Keratinocyte (primary cell): ENCODE measurements at regions not wholly inside any gene's neighbourhood (a gene's known extent, or its start where the extent isn't known, plus 50 kb on each side); places are given as distances from the start of the nearest gene placed in this dataset.

Experiments used
- DNase-seq: peaks from one replicate; pipeline ENCODE4 v3.0.0-alpha.2; 2011; ENCODE audit warnings: low read depth, missing footprints, low spot score
- FAIRE-seq: peaks from 2 replicates; lab custom pipeline; 2011; peaks lifted over from hg19 to GRCh38; lab: Jason Lieb, UNC
- H2AFZ ChIP-seq: 2 replicates; pipeline ENCODE4 v1.6.0; 2012; ENCODE audit warnings: low read length, control low read depth, inconsistent platforms; ENCODE audit not compliant: control insufficient read depth
- H3K27ac ChIP-seq: 2 replicates; pipeline ENCODE4 v1.5.1; 2011; ENCODE audit warnings: low read length; ENCODE audit not compliant: control insufficient read depth, insufficient read depth
- H3K27me3 ChIP-seq: 3 replicates; pipeline ENCODE4 v1.6.0; 2011; ENCODE audit warnings: low read length; ENCODE audit not compliant: control insufficient read depth, insufficient read depth; ENCODE audit errors: extremely low read depth
- H3K36me3 ChIP-seq, 2 experiments: 2 replicates in 1 of 2; 3 replicates in 1 of 2; pipeline ENCODE4 v1.5.1; 2011; ENCODE audit warnings: low read length in 2 of 2, mild to moderate bottlenecking in 1 of 2; ENCODE audit not compliant: control insufficient read depth in 2 of 2, insufficient read depth in 2 of 2; ENCODE audit errors: extremely low read depth in 1 of 2
- H3K4me1 ChIP-seq: 3 replicates; pipeline ENCODE4 v1.5.1; 2011; ENCODE audit warnings: low read length; ENCODE audit not compliant: control insufficient read depth, insufficient read depth; ENCODE audit errors: extremely low read depth
- H3K4me2 ChIP-seq: 3 replicates; pipeline ENCODE4 v1.6.0; 2011; ENCODE audit warnings: low read depth, low read length; ENCODE audit not compliant: control insufficient read depth, insufficient read depth; ENCODE audit errors: extremely low read depth
- H3K4me3 ChIP-seq, 3 experiments: fragments of 200-600 bp in 1 of 3; sonication (generic) in 1 of 3; 2 replicates in 2 of 3; 3 replicates in 1 of 3; pipeline ENCODE4 v1.5.1; 2011 to 2016; ENCODE audit warnings: low read length in 3 of 3, mild to moderate bottlenecking in 3 of 3, control low read depth in 2 of 3, inconsistent platforms in 1 of 3, low read depth in 1 of 3, mixed read lengths in 1 of 3, mixed run types in 1 of 3, moderate library complexity in 1 of 3; ENCODE audit not compliant: control insufficient read depth in 2 of 3, insufficient read depth in 2 of 3; ENCODE audit errors: extremely low read depth in 1 of 3
- H3K79me2 ChIP-seq: 2 replicates; pipeline ENCODE4 v1.6.0; 2012; ENCODE audit warnings: low read length; ENCODE audit not compliant: control insufficient read depth, insufficient read depth
- H3K9ac ChIP-seq: 3 replicates; pipeline ENCODE4 v1.6.0; 2011; ENCODE audit warnings: low read length; ENCODE audit not compliant: control insufficient read depth, insufficient read depth; ENCODE audit errors: extremely low read depth
- H3K9me1 ChIP-seq: 3 replicates; pipeline ENCODE4 v1.6.0; 2011; ENCODE audit warnings: low read length; ENCODE audit not compliant: control insufficient read depth, insufficient read depth; ENCODE audit errors: extremely low read depth
- H3K9me3 ChIP-seq: 2 replicates; pipeline ENCODE4 v1.5.1; 2012; ENCODE audit warnings: low read depth, low read length; ENCODE audit not compliant: control insufficient read depth
- H4K20me1 ChIP-seq: 3 replicates; pipeline ENCODE4 v1.6.0; 2011; ENCODE audit warnings: low read length; ENCODE audit not compliant: control insufficient read depth, insufficient read depth; ENCODE audit errors: extremely low read depth
- EZH2 ChIP-seq: IDR thresholded peaks from one replicate; pipeline ENCODE4 v1.6.1; 2012; ENCODE audit warnings: inconsistent platforms, mild to moderate bottlenecking, low read length, moderate library complexity
- dilution Hi-C: fragments of 300-500 bp; cut with MboI; formaldehyde crosslinking; loops from one replicate; pipeline ENCODE4 v1.7.0; 2020; ENCODE audit warnings: low sequenced_read_pairs; ENCODE audit not compliant: extremely low pct_ligation_motif_present
- TF ChIP-seq, protein P1 (sequence below), 3 experiments: IDR thresholded peaks in 1 of 3; conservative IDR thresholded peaks in 1 of 3; optimal IDR thresholded peaks in 1 of 3; 2 replicates in 2 of 3; 3 replicates in 1 of 3; pipeline versions ENCODE3 to v1.5.1; 2011; ENCODE audit warnings: low read length in 3 of 3, mild to moderate bottlenecking in 3 of 3, moderate library complexity in 2 of 3, control low read depth in 1 of 3, inconsistent platforms in 1 of 3; ENCODE audit not compliant: insufficient read depth in 2 of 3; ENCODE audit errors: extremely low read depth in 1 of 3

- Histone ChIP-seq H3K9me3 (no peaks in the 10 kb centered on the region), H3K36me3 (no peaks in the 10 kb centered on the region), H3K4me1 (no peaks in the 10 kb centered on the region), H3K4me3 (no peak overlapping the region), H2AFZ (no peak overlapping the region), H3K27ac (no peak overlapping the region), H4K20me1 (no peaks in the 10 kb centered on the region), H3K27me3 (no peaks in the 10 kb centered on the region), H3K9ac (no peak overlapping the region), H3K9me1 (no peaks in the 10 kb centered on the region), H3K4me2 (no peak overlapping the region), H3K79me2 (no peaks in the 10 kb centered on the region)
- FAIRE-seq (no peak), DNase-seq (no peak)
- dilution Hi-C loops: no loop called here
- TF ChIP-seq, protein P1, sequence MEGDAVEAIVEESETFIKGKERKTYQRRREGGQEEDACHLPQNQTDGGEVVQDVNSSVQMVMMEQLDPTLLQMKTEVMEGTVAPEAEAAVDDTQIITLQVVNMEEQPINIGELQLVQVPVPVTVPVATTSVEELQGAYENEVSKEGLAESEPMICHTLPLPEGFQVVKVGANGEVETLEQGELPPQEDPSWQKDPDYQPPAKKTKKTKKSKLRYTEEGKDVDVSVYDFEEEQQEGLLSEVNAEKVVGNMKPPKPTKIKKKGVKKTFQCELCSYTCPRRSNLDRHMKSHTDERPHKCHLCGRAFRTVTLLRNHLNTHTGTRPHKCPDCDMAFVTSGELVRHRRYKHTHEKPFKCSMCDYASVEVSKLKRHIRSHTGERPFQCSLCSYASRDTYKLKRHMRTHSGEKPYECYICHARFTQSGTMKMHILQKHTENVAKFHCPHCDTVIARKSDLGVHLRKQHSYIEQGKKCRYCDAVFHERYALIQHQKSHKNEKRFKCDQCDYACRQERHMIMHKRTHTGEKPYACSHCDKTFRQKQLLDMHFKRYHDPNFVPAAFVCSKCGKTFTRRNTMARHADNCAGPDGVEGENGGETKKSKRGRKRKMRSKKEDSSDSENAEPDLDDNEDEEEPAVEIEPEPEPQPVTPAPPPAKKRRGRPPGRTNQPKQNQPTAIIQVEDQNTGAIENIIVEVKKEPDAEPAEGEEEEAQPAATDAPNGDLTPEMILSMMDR (optimal IDR thresholded peaks at IDR 0.05 in 1 of 3, IDR thresholded peaks at IDR 0.05 in 1 of 3, conservative IDR thresholded peaks at IDR 0.05 in 1 of 3; ENCODE audit: extremely low read depth in 1 of 3, insufficient read depth in 2 of 3, low read length in 3 of 3): no peak
- TF ChIP-seq EZH2: no peak
Measured at GRCh38 chr11:87779276-87780067, 395.8 kb downstream of the RAB38 start.

DNA sequence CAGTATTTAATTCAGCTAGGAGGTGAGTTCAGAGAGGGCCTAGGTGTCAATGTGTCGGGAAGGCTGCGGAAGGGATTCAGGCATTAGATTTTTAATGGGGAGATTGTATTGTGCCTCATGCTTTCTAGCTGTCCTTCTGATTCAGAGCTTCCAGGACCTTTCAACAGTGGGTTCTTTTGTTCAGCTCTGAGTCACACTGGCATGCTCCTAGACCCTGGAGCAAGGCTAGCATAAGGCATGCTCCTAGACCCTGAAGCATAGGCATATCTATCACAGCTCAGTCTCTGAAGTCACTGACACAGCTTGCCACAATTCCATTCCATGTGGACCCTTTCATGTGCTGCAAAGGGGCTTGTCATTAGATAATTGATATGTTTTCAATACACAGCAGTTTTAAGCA lies 396.9 kb downstream of the RAB38 start:
- H3K9ac ChIP-seq: no peak overlapping the region
- no peaks in the 10 kb centered on the region for H3K36me3 ChIP-seq
- no peak overlapping the region for H3K4me3 ChIP-seq
- no peaks in the 10 kb centered on the region for H3K4me1 ChIP-seq
- H3K27ac ChIP-seq: no peak overlapping the region
- H3K79me2 ChIP-seq: no peaks in the 10 kb centered on the region
- no peak for DNase-seq
- H3K27me3 ChIP-seq: no peaks in the 10 kb centered on the region
- no peaks in the 10 kb centered on the region for H3K9me3 ChIP-seq
- TF ChIP-seq, protein P1 (optimal IDR thresholded peaks at IDR 0.05 in 1 of 3, IDR thresholded peaks at IDR 0.05 in 1 of 3, conservative IDR thresholded peaks at IDR 0.05 in 1 of 3; ENCODE audit: extremely low read depth in 1 of 3, insufficient read depth in 2 of 3, low read length in 3 of 3): no peak
- no peak for TF ChIP-seq EZH2
- no peak for FAIRE-seq
- H3K4me2 ChIP-seq: no peak overlapping the region
- dilution Hi-C loops: no loop called here
- H3K9me1 ChIP-seq: no peaks in the 10 kb centered on the region
- no peaks in the 10 kb centered on the region for H4K20me1 ChIP-seq
- no peak overlapping the region for H2AFZ ChIP-seq
